ENCODE measurements at regions not wholly inside any gene's neighbourhood (a gene's known extent, or its start where the extent isn't known, plus 50 kb on each side); places are given as distances from the start of the nearest gene placed in this dataset.

DNA sequence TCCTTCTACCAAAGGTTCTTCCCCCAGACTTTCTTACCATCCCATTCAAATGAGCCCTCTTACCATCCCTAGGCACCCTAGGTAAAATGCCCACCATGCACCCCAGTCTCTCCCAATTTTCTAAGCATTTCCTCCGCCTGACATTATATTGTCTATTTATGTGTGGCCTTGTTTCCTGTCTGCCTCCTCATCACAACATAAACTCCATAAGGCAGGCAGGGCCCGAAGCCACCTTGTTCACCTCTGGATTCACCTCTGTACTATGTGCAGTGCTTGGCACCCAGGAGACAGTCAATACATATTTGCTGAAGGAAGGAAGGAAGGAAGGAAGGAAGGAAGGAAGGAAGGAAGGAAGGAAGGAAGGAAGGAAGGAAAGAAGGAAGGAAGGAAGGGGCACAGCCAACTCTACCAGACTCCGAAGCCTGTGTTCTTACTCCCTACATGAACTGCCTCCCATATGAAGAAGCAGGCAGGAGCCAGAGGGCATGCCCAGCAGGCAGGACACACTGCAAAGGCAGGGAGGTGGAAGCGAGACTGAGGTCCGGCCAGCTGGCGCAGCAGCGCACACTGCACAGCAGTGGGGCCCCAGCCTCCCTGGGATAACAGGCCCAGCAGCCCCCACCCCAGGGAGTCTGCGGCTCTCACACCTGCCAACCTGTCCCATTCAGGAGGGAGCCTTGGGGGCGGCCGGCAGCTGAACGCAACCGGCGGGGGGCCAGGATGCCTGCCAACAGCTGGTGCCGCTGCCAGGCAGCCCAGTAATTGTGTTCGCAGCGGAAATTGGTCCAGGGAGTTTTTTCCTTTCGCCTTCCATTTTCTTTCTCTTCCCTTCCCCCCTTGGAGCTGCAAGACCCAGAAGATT is 106.0 kb upstream of the LINGO1 start:
- DNase-seq (ENCODE audit: low read depth) = no peak
- TF ChIP-seq, protein P1, sequence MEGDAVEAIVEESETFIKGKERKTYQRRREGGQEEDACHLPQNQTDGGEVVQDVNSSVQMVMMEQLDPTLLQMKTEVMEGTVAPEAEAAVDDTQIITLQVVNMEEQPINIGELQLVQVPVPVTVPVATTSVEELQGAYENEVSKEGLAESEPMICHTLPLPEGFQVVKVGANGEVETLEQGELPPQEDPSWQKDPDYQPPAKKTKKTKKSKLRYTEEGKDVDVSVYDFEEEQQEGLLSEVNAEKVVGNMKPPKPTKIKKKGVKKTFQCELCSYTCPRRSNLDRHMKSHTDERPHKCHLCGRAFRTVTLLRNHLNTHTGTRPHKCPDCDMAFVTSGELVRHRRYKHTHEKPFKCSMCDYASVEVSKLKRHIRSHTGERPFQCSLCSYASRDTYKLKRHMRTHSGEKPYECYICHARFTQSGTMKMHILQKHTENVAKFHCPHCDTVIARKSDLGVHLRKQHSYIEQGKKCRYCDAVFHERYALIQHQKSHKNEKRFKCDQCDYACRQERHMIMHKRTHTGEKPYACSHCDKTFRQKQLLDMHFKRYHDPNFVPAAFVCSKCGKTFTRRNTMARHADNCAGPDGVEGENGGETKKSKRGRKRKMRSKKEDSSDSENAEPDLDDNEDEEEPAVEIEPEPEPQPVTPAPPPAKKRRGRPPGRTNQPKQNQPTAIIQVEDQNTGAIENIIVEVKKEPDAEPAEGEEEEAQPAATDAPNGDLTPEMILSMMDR (IDR thresholded peaks at IDR 0.05; ENCODE audit: low read depth, low read length, missing control alignments) = no peak
- H3K4me3 ChIP-seq (ENCODE audit: low read depth, low read length) = no peak overlapping the region

DNA sequence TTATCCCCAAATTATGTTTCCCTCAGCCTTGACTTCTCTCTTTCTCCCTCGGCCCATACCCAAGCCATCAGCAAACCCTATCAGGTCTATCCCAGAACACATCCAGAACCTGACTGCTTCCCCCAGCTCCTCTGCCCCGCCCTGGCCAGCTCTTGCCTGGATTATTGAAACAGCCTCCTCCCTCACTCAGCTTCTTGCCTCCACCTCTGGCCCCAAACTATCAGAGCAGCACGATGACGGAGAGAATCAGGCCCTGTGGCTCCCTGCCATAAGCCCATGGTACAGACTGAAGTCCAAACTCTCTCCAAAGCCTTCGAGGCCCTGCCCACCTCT is 105.3 kb upstream of the LINGO1 start:
- no peak overlapping the region for H3K4me3 ChIP-seq (ENCODE audit: low read depth, low read length)
- DNase-seq (ENCODE audit: low read depth) = no peak
- TF ChIP-seq, protein P1 (IDR thresholded peaks at IDR 0.05; ENCODE audit: low read depth, low read length, missing control alignments) = no peak

DNA sequence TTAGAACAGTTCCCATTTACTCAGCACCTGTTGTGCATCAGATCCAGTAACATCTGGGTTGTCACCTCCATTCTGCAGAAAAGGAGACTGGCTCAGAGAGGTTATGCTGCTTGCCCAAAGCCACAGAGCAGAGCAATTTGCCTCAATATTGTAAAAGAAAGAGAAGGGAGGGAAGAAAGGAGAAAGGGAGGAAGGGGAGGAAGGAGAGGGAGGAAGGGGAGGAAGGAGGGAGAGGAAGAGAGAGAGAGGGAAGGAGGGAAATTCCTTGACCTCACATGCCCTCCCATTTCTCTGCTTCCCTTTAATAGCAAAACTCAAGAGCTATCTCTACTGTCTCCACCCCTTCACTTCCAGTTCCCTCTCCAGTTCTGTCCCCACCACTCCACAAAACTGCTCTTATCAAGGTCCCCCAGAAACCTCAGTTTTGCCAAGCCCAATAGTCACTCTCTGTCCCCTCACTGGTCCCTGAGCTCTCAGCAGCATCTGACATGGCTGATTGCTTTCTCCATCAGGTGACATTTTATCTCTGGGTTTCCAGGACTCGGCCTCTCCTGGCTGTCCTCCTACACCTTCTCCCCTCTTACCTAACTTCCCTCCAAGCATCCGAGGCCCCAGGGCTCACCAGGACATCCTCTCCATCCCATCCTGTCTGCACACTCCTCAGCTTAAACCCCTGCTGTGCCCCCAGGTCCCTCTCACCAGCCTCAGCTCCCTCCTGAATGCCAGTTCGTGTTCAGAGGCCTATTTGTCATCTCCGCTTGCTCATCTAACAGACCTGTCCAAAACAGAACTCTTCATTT is 104.7 kb upstream of the LINGO1 start:
- TF ChIP-seq, protein P1 (IDR thresholded peaks at IDR 0.05; ENCODE audit: low read depth, low read length, missing control alignments) = no peak
- H3K4me3 ChIP-seq (ENCODE audit: low read depth, low read length) = no peak overlapping the region
- DNase-seq (ENCODE audit: low read depth) = no peak

DNA sequence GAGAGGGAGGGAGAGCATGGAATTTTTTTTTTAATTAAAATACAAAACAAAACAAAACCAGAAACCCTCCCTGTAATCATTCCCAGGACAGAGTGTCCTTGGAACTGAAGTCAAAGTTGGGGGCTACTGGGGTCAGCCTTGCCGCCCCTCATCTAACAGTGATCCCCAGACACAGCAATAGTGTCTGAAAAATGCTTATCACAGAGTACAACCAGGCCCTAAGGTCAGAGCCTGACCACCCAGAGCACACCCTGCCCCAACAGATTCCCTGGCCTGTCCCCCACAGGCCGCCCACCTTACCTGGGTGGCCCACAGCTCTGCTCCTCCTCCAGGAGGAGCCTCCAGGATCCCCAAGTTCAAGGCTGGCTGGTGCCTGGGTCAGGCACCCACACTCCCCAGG is 101.6 kb upstream of the LINGO1 start:
- H3K4me3 ChIP-seq (ENCODE audit: low read depth, low read length) = no peak overlapping the region
- DNase-seq (ENCODE audit: low read depth) = no peak
- TF ChIP-seq, protein P1 (IDR thresholded peaks at IDR 0.05; ENCODE audit: low read depth, low read length, missing control alignments) = no peak

DNA sequence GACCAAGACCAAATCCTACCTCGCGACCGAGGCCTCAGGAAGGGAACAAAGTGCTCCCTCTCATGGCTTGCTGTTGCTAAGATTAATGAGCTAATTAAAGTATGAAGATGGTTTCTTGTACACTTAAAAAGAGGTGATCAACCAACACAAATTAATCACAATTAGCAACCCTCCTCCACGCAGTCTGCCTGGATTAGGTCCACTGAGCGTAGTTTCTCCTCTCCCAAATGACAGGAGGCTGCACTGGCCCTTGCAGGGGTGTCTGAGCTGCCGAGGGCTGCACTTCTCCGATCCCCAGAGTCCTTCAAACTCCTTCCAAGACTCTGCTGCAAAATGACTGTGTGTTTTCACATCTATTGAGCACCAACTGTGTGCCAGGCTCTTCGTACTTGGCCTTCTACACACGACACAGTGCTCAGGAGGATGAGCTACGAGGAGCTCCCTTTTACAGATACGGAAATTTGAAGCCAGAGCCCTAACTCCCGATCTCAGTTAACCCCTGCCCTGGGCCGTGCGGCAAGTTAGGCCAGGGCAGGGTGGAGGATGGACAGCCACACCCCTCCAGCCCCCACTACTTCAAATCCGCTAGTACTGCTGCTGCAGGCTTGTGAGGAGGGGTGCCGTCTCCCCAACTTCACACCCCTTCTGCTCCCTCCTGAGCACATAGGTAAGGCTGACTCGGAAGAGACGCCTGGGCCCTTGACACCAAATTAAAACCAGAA is 101.0 kb upstream of the LINGO1 start:
- TF ChIP-seq, protein P1 (IDR thresholded peaks at IDR 0.05; ENCODE audit: low read depth, low read length, missing control alignments) = no peak

DNA sequence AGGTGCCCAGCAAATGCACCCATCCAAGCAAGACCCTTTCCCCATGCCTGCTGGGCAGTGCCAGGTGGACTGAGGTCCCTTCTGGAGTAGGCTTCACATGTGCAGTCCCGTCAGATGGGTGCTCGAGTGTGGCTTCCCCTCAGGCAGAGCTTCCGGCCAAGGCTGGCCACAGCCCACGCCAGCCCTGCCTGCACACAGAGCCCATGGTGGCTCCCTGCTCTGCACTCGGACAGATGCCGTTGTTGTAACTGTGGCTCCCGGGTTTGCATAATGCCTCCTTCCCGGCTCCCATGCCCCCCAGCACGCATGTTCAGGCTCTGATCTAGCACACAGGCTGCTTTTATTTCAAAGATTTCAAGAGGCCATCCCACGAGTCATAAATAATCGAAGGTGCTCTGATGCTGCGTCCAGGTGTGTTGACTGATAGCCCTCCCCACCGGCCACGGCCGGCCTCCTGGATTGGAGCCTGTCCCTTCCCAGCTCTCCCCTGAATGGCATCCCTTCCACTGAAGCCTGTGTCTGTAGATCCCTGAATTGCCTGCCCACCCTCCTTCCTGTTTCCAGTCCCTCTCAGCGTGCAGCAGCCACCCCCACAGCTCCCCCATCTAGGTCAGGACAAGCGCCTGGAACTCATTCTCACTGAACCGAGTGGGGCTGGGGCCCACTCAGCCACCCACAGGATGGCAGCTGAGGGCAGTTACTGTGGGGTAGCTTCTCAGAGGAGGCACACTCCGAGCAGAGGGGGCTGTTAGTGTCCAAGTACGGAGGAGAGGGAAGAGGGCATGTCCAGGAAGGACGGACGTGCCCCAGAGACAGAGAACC is 100.0 kb upstream of the LINGO1 start:
- no peak overlapping the region for H3K4me3 ChIP-seq (ENCODE audit: low read depth, low read length)
- DNase-seq (ENCODE audit: low read depth) = no peak
- TF ChIP-seq, protein P1 (IDR thresholded peaks at IDR 0.05; ENCODE audit: low read depth, low read length, missing control alignments) = no peak

More for the DNA sequence above, 101.0 kb upstream of the LINGO1 start:
- no peak overlapping the region for H3K4me3 ChIP-seq (ENCODE audit: low read depth, low read length)
- DNase-seq (ENCODE audit: low read depth) = no peak
